GM23338 (cell line): ENCODE measurements at regions not wholly inside any gene's neighbourhood (a gene's known extent, or its start where the extent isn't known, plus 50 kb on each side); places are given as distances from the start of the nearest gene placed in this dataset.

Experiments used
- ETS1 ChIP-seq: IDR thresholded peaks from 2 replicates; pipeline ENCODE4 v1.6.1; 2016; ENCODE audit warnings: antibody characterized with exemption
- EZH2 ChIP-seq: fragments of 200-600 bp; sonication (generic); IDR thresholded peaks from one replicate; pipeline ENCODE4 v1.8.0; 2017; ENCODE audit warnings: antibody characterized with exemption, mild to moderate bottlenecking, low read depth; ENCODE audit not compliant: unreplicated experiment
- POLR2AphosphoS5 ChIP-seq: IDR thresholded peaks from 2 replicates; pipeline ENCODE4 v1.6.1; 2016; ENCODE audit warnings: antibody characterized with exemption, low read depth
- TF ChIP-seq, protein P1 (sequence below): IDR thresholded peaks from one replicate; pipeline ENCODE4 v1.6.1; 2018; ENCODE audit warnings: antibody characterized with exemption; ENCODE audit not compliant: unreplicated experiment
- TF ChIP-seq, protein P2 (sequence below), 2 experiments: fragments of 200-600 bp in 1 of 2; sonication (generic) in 1 of 2; conservative IDR thresholded peaks; 2 replicates each; pipeline versions ENCODE4 v1.5.1 to v1.6.1; 2016 to 2017; ENCODE audit warnings: antibody characterized with exemption in 2 of 2, low read depth in 2 of 2, mild to moderate bottlenecking in 2 of 2, moderate library complexity in 1 of 2

DNA sequence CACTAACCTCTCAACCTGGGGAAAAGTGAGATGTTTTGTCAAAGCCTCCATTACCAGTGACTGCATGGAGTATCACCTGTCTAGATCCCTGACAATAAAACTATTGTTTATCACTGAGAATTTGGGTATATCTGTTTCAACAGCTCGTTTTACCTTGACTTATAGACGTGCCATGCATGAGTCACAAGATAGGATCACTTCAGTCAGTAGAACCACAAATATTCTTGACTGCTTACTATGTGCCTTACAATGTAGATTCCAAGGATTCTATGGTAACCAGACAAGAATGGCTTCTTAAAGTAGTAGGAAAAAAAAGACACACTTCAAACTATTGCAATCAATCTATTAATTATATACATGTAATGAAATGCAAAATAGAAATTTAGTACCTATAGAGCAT lies 55.7 kb upstream of the GRM7 start:
- no peak for TF ChIP-seq EZH2
- TF ChIP-seq, protein P1, sequence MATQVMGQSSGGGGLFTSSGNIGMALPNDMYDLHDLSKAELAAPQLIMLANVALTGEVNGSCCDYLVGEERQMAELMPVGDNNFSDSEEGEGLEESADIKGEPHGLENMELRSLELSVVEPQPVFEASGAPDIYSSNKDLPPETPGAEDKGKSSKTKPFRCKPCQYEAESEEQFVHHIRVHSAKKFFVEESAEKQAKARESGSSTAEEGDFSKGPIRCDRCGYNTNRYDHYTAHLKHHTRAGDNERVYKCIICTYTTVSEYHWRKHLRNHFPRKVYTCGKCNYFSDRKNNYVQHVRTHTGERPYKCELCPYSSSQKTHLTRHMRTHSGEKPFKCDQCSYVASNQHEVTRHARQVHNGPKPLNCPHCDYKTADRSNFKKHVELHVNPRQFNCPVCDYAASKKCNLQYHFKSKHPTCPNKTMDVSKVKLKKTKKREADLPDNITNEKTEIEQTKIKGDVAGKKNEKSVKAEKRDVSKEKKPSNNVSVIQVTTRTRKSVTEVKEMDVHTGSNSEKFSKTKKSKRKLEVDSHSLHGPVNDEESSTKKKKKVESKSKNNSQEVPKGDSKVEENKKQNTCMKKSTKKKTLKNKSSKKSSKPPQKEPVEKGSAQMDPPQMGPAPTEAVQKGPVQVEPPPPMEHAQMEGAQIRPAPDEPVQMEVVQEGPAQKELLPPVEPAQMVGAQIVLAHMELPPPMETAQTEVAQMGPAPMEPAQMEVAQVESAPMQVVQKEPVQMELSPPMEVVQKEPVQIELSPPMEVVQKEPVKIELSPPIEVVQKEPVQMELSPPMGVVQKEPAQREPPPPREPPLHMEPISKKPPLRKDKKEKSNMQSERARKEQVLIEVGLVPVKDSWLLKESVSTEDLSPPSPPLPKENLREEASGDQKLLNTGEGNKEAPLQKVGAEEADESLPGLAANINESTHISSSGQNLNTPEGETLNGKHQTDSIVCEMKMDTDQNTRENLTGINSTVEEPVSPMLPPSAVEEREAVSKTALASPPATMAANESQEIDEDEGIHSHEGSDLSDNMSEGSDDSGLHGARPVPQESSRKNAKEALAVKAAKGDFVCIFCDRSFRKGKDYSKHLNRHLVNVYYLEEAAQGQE = no peak
- TF ChIP-seq, protein P2, sequence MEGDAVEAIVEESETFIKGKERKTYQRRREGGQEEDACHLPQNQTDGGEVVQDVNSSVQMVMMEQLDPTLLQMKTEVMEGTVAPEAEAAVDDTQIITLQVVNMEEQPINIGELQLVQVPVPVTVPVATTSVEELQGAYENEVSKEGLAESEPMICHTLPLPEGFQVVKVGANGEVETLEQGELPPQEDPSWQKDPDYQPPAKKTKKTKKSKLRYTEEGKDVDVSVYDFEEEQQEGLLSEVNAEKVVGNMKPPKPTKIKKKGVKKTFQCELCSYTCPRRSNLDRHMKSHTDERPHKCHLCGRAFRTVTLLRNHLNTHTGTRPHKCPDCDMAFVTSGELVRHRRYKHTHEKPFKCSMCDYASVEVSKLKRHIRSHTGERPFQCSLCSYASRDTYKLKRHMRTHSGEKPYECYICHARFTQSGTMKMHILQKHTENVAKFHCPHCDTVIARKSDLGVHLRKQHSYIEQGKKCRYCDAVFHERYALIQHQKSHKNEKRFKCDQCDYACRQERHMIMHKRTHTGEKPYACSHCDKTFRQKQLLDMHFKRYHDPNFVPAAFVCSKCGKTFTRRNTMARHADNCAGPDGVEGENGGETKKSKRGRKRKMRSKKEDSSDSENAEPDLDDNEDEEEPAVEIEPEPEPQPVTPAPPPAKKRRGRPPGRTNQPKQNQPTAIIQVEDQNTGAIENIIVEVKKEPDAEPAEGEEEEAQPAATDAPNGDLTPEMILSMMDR (conservative IDR thresholded peaks at IDR 0.05; ENCODE audit: low read depth in 2 of 2) = no peak
- no peak for TF ChIP-seq POLR2AphosphoS5
- no peak for TF ChIP-seq ETS1
